ENCODE measurements at regions not wholly inside any gene's neighbourhood (a gene's known extent, or its start where the extent isn't known, plus 50 kb on each side); places are given as distances from the start of the nearest gene placed in this dataset.
"Not testable (repeated sequence)": the region's sequence is repeated elsewhere in the genome, so short reads cannot be mapped to it uniquely, and the experiment has no call there.

- DNase-seq (ENCODE audit: low read depth in 2 of 2): no peak
These were observed 486.7 kb downstream of the DIPK2A start for GRCh38 chr3:144458283-144458682.

- DNase-seq (ENCODE audit: low read depth in 2 of 2): no peak
These were observed 490.7 kb downstream of the DIPK2A start for GRCh38 chr3:144462337-144462736.

- DNase-seq (ENCODE audit: low read depth in 2 of 2): no peak
These were observed 492.3 kb downstream of the DIPK2A start for GRCh38 chr3:144463911-144464310.

DNA sequence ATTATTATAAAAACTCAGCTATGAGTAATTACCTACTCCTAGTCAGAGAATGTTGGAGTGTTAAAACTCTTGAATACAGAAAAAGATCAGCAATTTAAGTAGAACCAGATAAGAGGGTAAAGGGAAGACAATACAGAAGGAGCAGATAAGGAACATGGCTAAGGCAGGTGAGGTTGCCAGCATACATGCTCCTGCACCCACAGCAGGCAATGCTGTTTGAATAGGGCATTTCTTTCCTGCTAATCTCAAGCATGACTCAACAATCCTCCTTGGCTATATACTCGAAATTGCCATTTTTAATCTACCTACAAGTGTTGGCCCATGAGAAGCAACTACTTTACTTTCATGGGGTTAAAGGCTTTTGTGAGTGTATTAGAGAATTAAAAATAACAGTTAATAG, 494.5 kb downstream of the DIPK2A start:
- DNase-seq (ENCODE audit: low read depth in 2 of 2): no peak

DNA sequence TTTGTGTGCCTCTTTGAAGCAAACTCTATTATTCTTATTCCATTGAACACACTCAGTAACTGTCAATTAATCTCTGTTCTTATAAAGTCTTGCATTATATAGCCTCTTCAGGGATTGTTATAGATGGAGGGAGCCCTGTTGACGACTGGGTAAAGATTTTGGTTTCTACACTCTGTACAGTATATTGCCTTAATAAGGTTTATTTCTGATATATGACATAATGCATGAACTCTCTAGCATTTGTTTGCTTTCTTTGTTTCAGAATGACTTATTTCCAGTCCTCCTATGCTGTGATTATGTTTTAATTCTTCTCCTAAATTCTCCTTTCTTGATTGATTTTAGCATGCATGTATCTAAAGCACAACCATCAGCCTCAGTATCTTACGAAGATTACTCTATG, 494.9 kb downstream of the DIPK2A start:
- DNase-seq (ENCODE audit: low read depth in 2 of 2): no peak

DNA sequence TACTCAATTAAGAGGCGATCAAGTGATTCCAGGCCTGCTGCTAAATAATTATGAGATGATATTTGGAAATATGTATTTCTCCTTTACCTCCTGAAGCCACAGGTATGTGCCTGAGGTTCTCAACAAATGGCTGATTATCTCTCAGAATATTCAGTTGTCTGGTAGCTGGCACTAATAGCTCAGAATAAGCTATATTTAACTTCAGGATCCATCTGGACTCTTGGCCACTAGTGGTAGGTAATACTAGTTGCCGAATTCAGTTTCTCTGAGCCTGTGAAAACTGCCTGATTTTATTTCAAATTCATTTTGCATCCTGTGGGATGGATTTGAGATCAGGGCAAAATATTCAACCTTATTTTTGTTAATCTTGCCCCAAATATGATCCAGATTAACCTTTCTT, 499.0 kb downstream of the DIPK2A start:
- DNase-seq (ENCODE audit: low read depth in 2 of 2): no peak

- DNase-seq (ENCODE audit: low read depth in 2 of 2): no peak
These were observed 506.0 kb downstream of the DIPK2A start for GRCh38 chr3:144477593-144477992.

GRCh38 chr3:144480416-144480919, 508.8 kb downstream of the DIPK2A start:
- DNase-seq (ENCODE audit: low read depth in 2 of 2): no peak

- no peak for DNase-seq (ENCODE audit: low read depth in 2 of 2)
These were observed 511.3 kb downstream of the DIPK2A start for GRCh38 chr3:144482876-144483275.

DNA sequence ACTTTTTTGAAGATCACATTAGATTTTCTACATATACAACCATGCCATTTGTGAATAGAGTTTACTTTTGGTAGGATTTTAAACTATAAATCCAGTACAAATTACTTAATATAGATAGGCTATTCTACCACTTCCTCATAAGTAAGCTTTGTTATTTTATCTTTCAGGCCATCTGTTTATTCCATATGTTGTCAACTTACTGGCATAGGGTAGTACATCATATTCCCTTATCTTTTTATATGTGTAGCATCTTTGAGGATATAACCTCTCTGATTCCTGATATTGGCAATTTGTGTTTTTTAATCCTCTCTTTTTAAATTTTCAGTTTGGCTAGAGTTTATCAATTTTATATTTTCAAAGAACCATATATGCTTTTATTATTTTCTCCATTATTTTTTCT, 515.4 kb downstream of the DIPK2A start:
- DNase-seq (ENCODE audit: low read depth in 2 of 2): no peak

DNA sequence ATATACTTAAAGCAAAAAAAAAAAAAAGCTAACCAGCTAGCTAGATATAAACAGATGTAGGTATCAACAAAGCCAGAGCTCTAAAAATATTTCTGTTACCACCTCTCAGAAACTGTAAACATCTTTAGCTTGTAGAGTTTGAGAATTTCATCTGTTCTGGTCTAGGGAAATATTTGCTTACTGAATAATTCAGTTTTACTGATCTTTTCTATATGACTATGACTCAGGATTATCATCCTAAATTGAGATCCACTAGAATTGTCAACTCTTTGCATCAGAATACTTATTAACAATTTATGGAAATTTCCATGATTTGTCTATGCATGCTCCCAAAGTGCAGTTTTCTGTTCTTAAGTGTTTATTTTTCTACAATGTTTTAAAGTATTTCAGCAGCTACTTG, 517.3 kb downstream of the DIPK2A start:
- no peak for DNase-seq (ENCODE audit: low read depth in 2 of 2)

- no peak for DNase-seq (ENCODE audit: low read depth in 2 of 2)
These were observed 519.7 kb downstream of the DIPK2A start for GRCh38 chr3:144491333-144491732.

- DNase-seq (ENCODE audit: low read depth in 2 of 2): not testable (repeated sequence)
These were observed 523.0 kb downstream of the DIPK2A start for GRCh38 chr3:144494651-144495050.

- no peak for DNase-seq (ENCODE audit: low read depth in 2 of 2)
These were observed 524.7 kb downstream of the DIPK2A start for GRCh38 chr3:144496141-144496835.

GRCh38 chr3:144497452-144497851, 525.8 kb downstream of the DIPK2A start:
- no peak for DNase-seq (ENCODE audit: low read depth in 2 of 2)

GRCh38 chr3:144499001-144499930, 527.6 kb downstream of the DIPK2A start:
- DNase-seq (ENCODE audit: low read depth in 2 of 2): no peak

DNA sequence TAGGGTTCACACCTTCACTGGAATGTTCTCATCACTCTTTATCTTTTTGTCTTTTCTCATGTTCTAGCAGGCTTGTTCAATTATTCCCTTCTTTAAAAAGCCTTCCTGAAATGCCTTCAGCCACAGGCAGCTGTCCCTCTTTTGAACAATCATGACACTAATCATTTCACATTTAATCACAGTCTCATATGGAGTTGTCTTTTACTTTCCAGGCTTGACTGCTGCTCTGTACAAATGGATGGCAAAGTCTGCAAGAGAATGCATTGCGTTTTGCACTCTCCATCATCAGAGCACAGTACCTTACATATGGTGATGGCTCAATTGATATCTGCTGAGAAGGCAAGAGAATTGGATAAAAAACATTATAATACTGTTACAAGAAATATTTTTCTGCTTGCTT, 529.8 kb downstream of the DIPK2A start:
- no peak for DNase-seq (ENCODE audit: low read depth in 2 of 2)

DNA sequence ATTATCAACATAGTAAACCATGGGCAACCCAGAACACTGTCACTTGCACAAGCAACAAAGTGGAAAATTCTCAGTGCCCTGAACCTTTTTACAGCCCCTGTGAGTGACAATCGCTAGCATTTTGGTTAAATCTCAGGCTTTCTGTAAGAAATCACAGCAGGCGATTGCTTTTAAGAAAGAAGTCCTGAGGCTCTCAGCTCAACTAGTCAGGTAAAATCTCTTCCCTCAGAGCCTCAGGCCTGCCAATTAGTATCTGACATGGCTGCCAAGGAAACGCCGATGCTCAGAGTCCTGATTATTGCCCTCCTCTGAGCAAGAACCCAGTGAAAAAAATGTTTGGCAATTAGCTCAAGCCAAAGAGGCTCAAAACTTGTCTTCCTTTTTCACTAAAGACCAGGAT, 530.8 kb downstream of the DIPK2A start:
- DNase-seq (ENCODE audit: low read depth in 2 of 2): no peak

GRCh38 chr3:144506375-144506774, 534.8 kb downstream of the DIPK2A start:
- not testable (repeated sequence) for DNase-seq (ENCODE audit: low read depth in 2 of 2)

DNA sequence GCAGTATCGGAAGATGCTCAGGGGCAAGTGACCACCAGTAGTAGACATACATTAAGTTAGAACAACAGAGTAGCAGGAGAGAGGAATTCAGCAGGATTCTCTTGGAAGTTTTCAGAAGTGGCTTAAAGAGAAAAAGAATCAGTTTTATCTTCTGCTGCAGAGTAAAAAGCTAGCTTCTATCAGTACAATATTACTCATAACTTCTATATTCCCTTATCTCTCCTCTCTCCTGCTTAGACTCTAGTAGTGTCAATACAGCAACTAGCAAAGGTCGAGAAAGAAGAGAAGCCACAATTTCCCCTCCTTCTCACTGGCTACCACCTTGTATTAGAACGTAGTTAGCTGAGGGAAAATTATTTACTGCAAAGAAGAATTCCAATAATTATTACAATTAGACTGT, 539.7 kb downstream of the DIPK2A start:
- no peak for DNase-seq (ENCODE audit: low read depth in 2 of 2)

- DNase-seq (ENCODE audit: low read depth in 2 of 2): no peak
These were observed 544.4 kb downstream of the DIPK2A start for GRCh38 chr3:144516026-144516425.

DNA sequence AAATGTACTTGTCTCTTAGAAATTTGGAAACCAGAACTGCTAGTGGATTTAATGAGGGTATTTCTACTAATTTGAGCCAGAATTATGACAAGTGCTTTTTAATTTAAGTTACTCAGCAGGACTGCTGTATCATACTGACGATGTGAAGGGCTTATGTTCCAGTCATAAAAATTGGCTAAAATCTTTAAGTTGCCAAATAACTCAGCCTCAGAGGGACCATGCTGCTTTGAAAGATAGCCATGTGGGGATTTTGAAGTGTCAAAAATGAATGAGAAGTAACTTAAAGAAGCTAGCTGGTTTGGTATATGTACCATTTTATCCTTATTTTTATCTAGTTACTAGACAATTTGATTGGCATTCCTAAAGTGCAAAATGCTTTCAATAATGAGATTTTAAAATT, 545.0 kb downstream of the DIPK2A start:
- DNase-seq (ENCODE audit: low read depth in 2 of 2): no peak

DNA sequence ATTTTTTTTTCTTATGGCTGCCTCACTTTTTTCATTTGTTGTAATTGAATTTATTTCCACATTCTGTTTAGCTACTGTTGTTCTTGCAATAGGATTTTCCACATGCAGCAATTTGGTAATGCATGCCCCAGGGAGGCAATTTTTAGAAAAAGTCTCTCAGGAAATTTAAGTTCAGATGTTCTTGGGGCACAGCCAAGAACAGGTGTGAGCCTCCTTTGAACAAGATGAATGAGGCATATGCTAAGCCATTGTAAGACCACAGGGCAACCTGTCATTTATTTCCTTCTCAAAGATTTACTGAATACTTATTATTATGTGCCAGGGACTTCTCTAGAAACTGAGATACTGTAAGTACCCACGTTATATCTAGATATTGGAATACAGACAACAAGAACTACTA, 549.5 kb downstream of the DIPK2A start:
- no peak for DNase-seq (ENCODE audit: low read depth in 2 of 2)

Data from stimulated activated CD4-positive, alpha-beta T cell treated with anti-CD3 and anti-CD28 coated beads, Interleukin-4, amount 100 ng/mL, for 48 hours (primary cell).